Fibroblast of lung (primary cell): ENCODE measurements at regions not wholly inside any gene's neighbourhood (a gene's known extent, or its start where the extent isn't known, plus 50 kb on each side); places are given as distances from the start of the nearest gene placed in this dataset.

Experiments used
- DNase-seq, 2 donors: peaks; one replicate each; pipeline versions ENCODE4 v3.0.0 to v3.0.0-alpha.2; 2010; ENCODE audit warnings: low read depth in 2 of 2
- H2AFZ ChIP-seq: 2 replicates; pipeline ENCODE4 v1.5.1; 2012; ENCODE audit warnings: low read length, control low read depth, inconsistent platforms
- H3K27ac ChIP-seq: 2 replicates; pipeline ENCODE4 v1.5.1; 2011; ENCODE audit warnings: low read length, control low read depth; ENCODE audit not compliant: insufficient read depth
- H3K27me3 ChIP-seq: 2 replicates; pipeline ENCODE4 v1.5.1; 2011; ENCODE audit warnings: mild to moderate bottlenecking, low read length; ENCODE audit not compliant: control insufficient read depth, insufficient read depth
- H3K36me3 ChIP-seq: 2 replicates; pipeline ENCODE4 v1.5.1; 2011; ENCODE audit warnings: low read length; ENCODE audit not compliant: control insufficient read depth, insufficient read depth
- H3K4me1 ChIP-seq: 2 replicates; pipeline ENCODE4 v1.5.1; 2011; ENCODE audit warnings: low read length; ENCODE audit not compliant: control insufficient read depth, insufficient read depth; ENCODE audit errors: extremely low read depth
- H3K4me2 ChIP-seq: 2 replicates; pipeline ENCODE4 v1.5.1; 2011; ENCODE audit warnings: low read length, control low read depth; ENCODE audit not compliant: insufficient read depth; ENCODE audit errors: extremely low read depth
- H3K4me3 ChIP-seq, 4 experiments: fragments of 200-600 bp in 1 of 4; sonication (generic) in 1 of 4; replicated peaks in 1 of 4; 2 replicates each; pipeline ENCODE4 v1.5.1; 2011 to 2016; ENCODE audit warnings: low read length in 4 of 4, low read depth in 3 of 4, mild to moderate bottlenecking in 3 of 4, control low read depth in 2 of 4, inconsistent platforms in 1 of 4, mixed read lengths in 1 of 4; ENCODE audit not compliant: insufficient read depth in 1 of 4; ENCODE audit errors: control extremely low read depth in 1 of 4
- H3K79me2 ChIP-seq: 2 replicates; pipeline ENCODE4 v1.5.1; 2012; ENCODE audit warnings: mild to moderate bottlenecking, low read length, inconsistent platforms; ENCODE audit not compliant: control insufficient read depth, insufficient read depth
- H3K9ac ChIP-seq: 2 replicates; pipeline ENCODE4 v1.5.1; 2011; ENCODE audit warnings: mild to moderate bottlenecking, low read length, control low read depth; ENCODE audit not compliant: insufficient read depth
- H3K9me3 ChIP-seq: 2 replicates; pipeline ENCODE4 v1.5.1; 2012; ENCODE audit warnings: low read depth, low read length; ENCODE audit not compliant: control insufficient read depth, insufficient read depth
- H4K20me1 ChIP-seq: 2 replicates; pipeline ENCODE4 v1.5.1; 2011; ENCODE audit warnings: low read length; ENCODE audit not compliant: control insufficient read depth, insufficient read depth; ENCODE audit errors: extremely low read depth
- EZH2 ChIP-seq: IDR thresholded peaks from 2 replicates; pipeline ENCODE4 v1.5.1; 2012; ENCODE audit warnings: low read length, control low read depth, mild to moderate bottlenecking; ENCODE audit errors: missing control alignments
- TF ChIP-seq, protein P1 (sequence below), 2 donors: IDR thresholded peaks in 1 of 2; conservative IDR thresholded peaks in 1 of 2; 1 replicate in 1 of 2; 2 replicates in 1 of 2; pipeline ENCODE4 v1.5.1; 2011 to 2012; ENCODE audit warnings: low read length in 2 of 2, control low read depth in 1 of 2, inconsistent platforms in 1 of 2, low read depth in 1 of 2, mild to moderate bottlenecking in 1 of 2

DNA sequence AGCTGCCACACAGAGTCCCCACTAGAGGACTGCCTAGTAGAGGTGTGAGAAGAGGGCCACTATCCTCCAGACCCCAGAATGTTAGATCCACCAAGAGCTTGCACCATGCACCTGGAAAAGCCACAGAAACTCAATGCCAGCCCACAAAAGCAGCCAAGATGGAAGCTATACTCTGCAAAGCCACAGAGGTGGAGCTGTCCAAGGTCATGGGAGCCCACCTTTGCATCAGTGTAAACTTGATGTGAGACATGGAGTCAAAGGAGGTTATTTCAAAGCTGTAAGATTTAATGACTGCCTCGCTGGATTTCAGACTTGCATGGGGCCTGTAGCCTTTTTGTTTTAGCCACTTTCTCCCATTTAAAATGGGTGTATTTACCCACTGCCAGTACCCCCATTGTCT is 1030.1 kb upstream of the GRIA3 start:
- DNase-seq: no peak
- Histone ChIP-seq H3K79me2 (no peaks in the 10 kb centered on the region), H3K9ac (no peak overlapping the region), H3K4me3 (no peak overlapping the region), H3K36me3 (no peaks in the 10 kb centered on the region), H3K9me3 (no peaks in the 10 kb centered on the region), H2AFZ (no peak overlapping the region), H3K27ac (no peak overlapping the region), H4K20me1 (no peaks in the 10 kb centered on the region), H3K27me3 (no peaks in the 10 kb centered on the region), H3K4me2 (no peak overlapping the region), H3K4me1 (no peaks in the 10 kb centered on the region)
- TF ChIP-seq, protein P1, sequence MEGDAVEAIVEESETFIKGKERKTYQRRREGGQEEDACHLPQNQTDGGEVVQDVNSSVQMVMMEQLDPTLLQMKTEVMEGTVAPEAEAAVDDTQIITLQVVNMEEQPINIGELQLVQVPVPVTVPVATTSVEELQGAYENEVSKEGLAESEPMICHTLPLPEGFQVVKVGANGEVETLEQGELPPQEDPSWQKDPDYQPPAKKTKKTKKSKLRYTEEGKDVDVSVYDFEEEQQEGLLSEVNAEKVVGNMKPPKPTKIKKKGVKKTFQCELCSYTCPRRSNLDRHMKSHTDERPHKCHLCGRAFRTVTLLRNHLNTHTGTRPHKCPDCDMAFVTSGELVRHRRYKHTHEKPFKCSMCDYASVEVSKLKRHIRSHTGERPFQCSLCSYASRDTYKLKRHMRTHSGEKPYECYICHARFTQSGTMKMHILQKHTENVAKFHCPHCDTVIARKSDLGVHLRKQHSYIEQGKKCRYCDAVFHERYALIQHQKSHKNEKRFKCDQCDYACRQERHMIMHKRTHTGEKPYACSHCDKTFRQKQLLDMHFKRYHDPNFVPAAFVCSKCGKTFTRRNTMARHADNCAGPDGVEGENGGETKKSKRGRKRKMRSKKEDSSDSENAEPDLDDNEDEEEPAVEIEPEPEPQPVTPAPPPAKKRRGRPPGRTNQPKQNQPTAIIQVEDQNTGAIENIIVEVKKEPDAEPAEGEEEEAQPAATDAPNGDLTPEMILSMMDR (conservative IDR thresholded peaks at IDR 0.05 in 1 of 2, IDR thresholded peaks at IDR 0.05 in 1 of 2; ENCODE audit: low read depth in 1 of 2, low read length in 2 of 2): no peak
- TF ChIP-seq EZH2: no peak

DNA sequence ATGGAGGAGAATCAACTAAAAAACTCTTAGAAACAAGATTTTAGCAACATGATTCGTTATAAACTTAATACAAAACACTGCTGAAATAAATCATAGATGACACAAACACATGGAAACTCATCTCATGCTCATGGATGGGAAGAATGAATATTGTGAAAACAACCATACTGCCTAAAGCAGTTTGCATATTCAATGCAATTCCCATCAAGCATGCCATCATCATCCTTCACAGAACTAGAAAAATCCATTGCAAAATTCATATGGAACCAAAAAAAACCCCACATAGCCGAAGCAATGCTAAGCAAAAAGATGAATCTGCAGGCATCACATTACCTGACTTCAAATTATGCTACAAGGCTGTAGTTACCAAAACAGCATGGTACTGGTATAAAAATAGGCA is 1015.8 kb upstream of the GRIA3 start:
- H3K9ac ChIP-seq: no peak overlapping the region
- no peak overlapping the region for H3K27ac ChIP-seq
- H3K79me2 ChIP-seq: no peaks in the 10 kb centered on the region
- H3K4me2 ChIP-seq: no peak overlapping the region
- no peaks in the 10 kb centered on the region for H3K4me1 ChIP-seq
- H3K27me3 ChIP-seq: no peaks in the 10 kb centered on the region
- H3K4me3 ChIP-seq: no peak overlapping the region
- no peaks in the 10 kb centered on the region for H3K36me3 ChIP-seq
- H3K9me3 ChIP-seq: no peaks in the 10 kb centered on the region
- H2AFZ ChIP-seq: no peak overlapping the region
- H4K20me1 ChIP-seq: no peaks in the 10 kb centered on the region
- no peak for DNase-seq
- no peak for TF ChIP-seq EZH2
- TF ChIP-seq, protein P1 (conservative IDR thresholded peaks at IDR 0.05 in 1 of 2, IDR thresholded peaks at IDR 0.05 in 1 of 2; ENCODE audit: low read depth in 1 of 2, low read length in 2 of 2): no peak

DNA sequence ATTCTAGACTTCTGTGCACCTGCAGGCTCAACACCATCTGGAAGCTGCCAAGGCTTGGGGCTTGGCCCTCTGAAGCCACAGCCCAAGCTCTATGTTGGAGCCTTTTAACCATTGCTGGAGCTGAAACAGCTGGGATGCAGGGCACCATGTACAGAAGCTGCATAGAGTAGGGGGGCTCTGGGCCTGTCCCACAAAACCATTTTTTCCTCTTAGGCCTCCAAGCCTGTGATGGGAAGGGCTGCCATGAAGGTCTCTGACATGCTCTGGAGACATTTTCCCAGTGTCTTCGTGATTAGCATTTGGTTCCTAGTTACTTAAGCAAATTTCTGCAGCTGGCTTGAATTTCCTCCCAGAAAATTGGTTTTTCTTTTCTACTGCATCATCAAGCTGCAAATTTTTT is 999.3 kb upstream of the GRIA3 start:
- Histone ChIP-seq H3K27ac (no peak overlapping the region), H3K27me3 (no peaks in the 10 kb centered on the region), H3K4me1 (no peaks in the 10 kb centered on the region), H3K36me3 (no peaks in the 10 kb centered on the region), H4K20me1 (no peaks in the 10 kb centered on the region), H3K4me2 (no peak overlapping the region), H3K4me3 (no peak overlapping the region), H2AFZ (no peak overlapping the region), H3K9me3 (no peaks in the 10 kb centered on the region), H3K9ac (no peak overlapping the region), H3K79me2 (no peaks in the 10 kb centered on the region)
- no peak for DNase-seq
- no peak for TF ChIP-seq EZH2
- TF ChIP-seq, protein P1 (conservative IDR thresholded peaks at IDR 0.05 in 1 of 2, IDR thresholded peaks at IDR 0.05 in 1 of 2; ENCODE audit: low read depth in 1 of 2, low read length in 2 of 2): no peak
